Esophagus muscularis mucosa (tissue), 4 donors: ENCODE measurements at regions not wholly inside any gene's neighbourhood (a gene's known extent, or its start where the extent isn't known, plus 50 kb on each side); places are given as distances from the start of the nearest gene placed in this dataset.

ENCODE experiments used
- CTCF ChIP-seq, 3 experiments: fragments of 200-600 bp in 2 of 3; fragments of 450-650 bp in 1 of 3; sonication (generic) in 2 of 3; IDR thresholded peaks; one replicate each; pipeline ENCODE4 v1.5.1; 2017 to 2019; ENCODE audit warnings: antibody characterized with exemption in 3 of 3, mild to moderate bottlenecking in 2 of 3, moderate library complexity in 1 of 3
- EP300 ChIP-seq: sonication (generic); formaldehyde crosslinking; IDR thresholded peaks from one replicate; pipeline ENCODE4 v1.6.1; 2017; ENCODE audit warnings: antibody characterized with exemption
- POLR2AphosphoS5 ChIP-seq, 2 donors: sonication (generic); formaldehyde crosslinking; IDR thresholded peaks; one replicate each; pipeline ENCODE4 v1.6.1; 2017; ENCODE audit warnings: antibody characterized with exemption in 2 of 2

GRCh38 chr12:66763467-66763866 lies 84.6 kb upstream of the GRIP1 start:
- TF ChIP-seq POLR2AphosphoS5 (IDR thresholded peaks at IDR 0.05) (no peak), CTCF (IDR thresholded peaks at IDR 0.05) (no peak), EP300 (no peak)
